ENCODE measurements at regions not wholly inside any gene's neighbourhood (a gene's known extent, or its start where the extent isn't known, plus 50 kb on each side); places are given as distances from the start of the nearest gene placed in this dataset.

GRCh38 chr13:54110597-54110996 is 1082.0 kb downstream of the OLFM4 start:
- no peaks in the 10 kb centered on the region for H3K4me1 ChIP-seq (ENCODE audit: control insufficient read depth, extremely low read depth, insufficient read depth, low read length)
- H3K4me3 ChIP-seq (replicated peaks in 1 of 3; ENCODE audit: insufficient read depth in 1 of 3, low read depth in 1 of 3, low read length in 3 of 3), result no peak overlapping the region
- dilution Hi-C loops (cut with MboI; ENCODE audit: extremely low pct_ligation_motif_present, low sequenced_read_pairs) (no loop called here), intact Hi-C loops (cut with micrococcal nuclease) (no loop called here)
- no peak overlapping the region for H2AFZ ChIP-seq (ENCODE audit: low read depth, low read length)
- BruUV-seq (replicated peaks), result no TSS peak
- H3K9me1 ChIP-seq (replicated peaks; ENCODE audit: control insufficient read depth, extremely low read depth, insufficient read depth, low read length), result no peaks in the 10 kb centered on the region
- ChIA-PET POLR2A (no interaction called here), CTCF (no interaction called here)
- TF ChIP-seq JUN (IDR thresholded peaks at IDR 0.05; ENCODE audit: borderline replicate concordance, insufficient read depth, insufficient read length, low read depth) (no peak), CTCF (IDR thresholded peaks at IDR 0.05; ENCODE audit: extremely low read depth in 1 of 2, insufficient read depth in 1 of 2, low read depth in 1 of 2, low read length in 2 of 2) (no peak), MAX (IDR thresholded peaks at IDR 0.05; ENCODE audit: insufficient read depth, insufficient read length) (no peak), FOS (IDR thresholded peaks at IDR 0.05; ENCODE audit: borderline replicate concordance, insufficient read depth, low read length) (no peak), GATA2 (IDR thresholded peaks at IDR 0.05; ENCODE audit: insufficient read depth, insufficient read length, low read depth, low read length) (no peak), EZH2 (IDR thresholded peaks at IDR 0.05; ENCODE audit: borderline replicate concordance, low read depth, low read length, severe bottlenecking) (no peak), POLR2A (IDR thresholded peaks at IDR 0.05; ENCODE audit: low read depth, low read length) (no peak), MYC (IDR thresholded peaks at IDR 0.05; ENCODE audit: low read depth, low read length) (no peak), POLR2AphosphoS5 (IDR thresholded peaks at IDR 0.05; ENCODE audit: insufficient read depth, low read depth, low read length) (no peak)
- FAIRE-seq (no peak), DNase-seq (ENCODE audit: low read depth, low spot score) (no peak)
- H3K27ac ChIP-seq (ENCODE audit: insufficient read depth, low read depth, low read length), result no peak overlapping the region
- H3K27me3 ChIP-seq (ENCODE audit: control insufficient read depth in 2 of 2, insufficient read depth in 2 of 2, low read length in 2 of 2), result no peaks in the 10 kb centered on the region
- no peaks in the 10 kb centered on the region for H4K20me1 ChIP-seq (replicated peaks; ENCODE audit: control insufficient read depth, extremely low read depth, insufficient read depth, low read length)
- no peak overlapping the region for H3K9ac ChIP-seq (replicated peaks; ENCODE audit: extremely low read depth, insufficient read depth, low read length)
- H3K9me3 ChIP-seq (replicated peaks; ENCODE audit: control insufficient read depth, insufficient read depth, low read length), result peaks cover 2% of the 10 kb centered on the region
- no peaks in the 10 kb centered on the region for H3K79me2 ChIP-seq (ENCODE audit: control insufficient read depth, insufficient read depth, low read length)
- H3K4me2 ChIP-seq (ENCODE audit: insufficient read depth, low read length), result no peak overlapping the region
- no peaks in the 10 kb centered on the region for H3K36me3 ChIP-seq (ENCODE audit: control insufficient read depth in 2 of 2, extremely low read depth in 1 of 2, insufficient read depth in 2 of 2, low read length in 2 of 2)
